ENCODE measurements at regions not wholly inside any gene's neighbourhood (a gene's known extent, or its start where the extent isn't known, plus 50 kb on each side); places are given as distances from the start of the nearest gene placed in this dataset.

- TF ChIP-seq CTCF (IDR thresholded peaks at IDR 0.05; ENCODE audit: low read depth, low read length), result no peak
- no peak for TF ChIP-seq EZH2phosphoT487 (IDR thresholded peaks at IDR 0.05; ENCODE audit: low read depth)
These were observed 154.3 kb upstream of the TENT5A start for GRCh38 chr6:81906709-81907204.
